Breast epithelium (tissue), 4 donors: ENCODE measurements at regions not wholly inside any gene's neighbourhood (a gene's known extent, or its start where the extent isn't known, plus 50 kb on each side); places are given as distances from the start of the nearest gene placed in this dataset.
"Not testable (repeated sequence)": the region's sequence is repeated elsewhere in the genome, so short reads cannot be mapped to it uniquely, and the experiment has no call there.

ENCODE experiments used
- DNase-seq, 2 donors: peaks; one replicate each; pipeline ENCODE4 v3.0.0-alpha.2; 2019; ENCODE audit warnings: low spot score in 2 of 2
- H3K27ac ChIP-seq, 2 donors: fragments of 200-600 bp; sonication (generic) in 1 of 2; one replicate each; pipeline ENCODE4 v1.5.1; 2016 to 2019; ENCODE audit warnings: mild to moderate bottlenecking in 1 of 2
- H3K27me3 ChIP-seq, 2 donors: fragments of 200-600 bp; sonication (generic) in 1 of 2; one replicate each; pipeline versions ENCODE4 v1.5.1 to v1.6.0; 2017 to 2019; ENCODE audit warnings: control low read depth in 1 of 2, mild to moderate bottlenecking in 1 of 2
- H3K36me3 ChIP-seq: fragments of 200-600 bp; one replicate; pipeline ENCODE4 v1.5.1; 2019
- H3K4me1 ChIP-seq, 2 donors: fragments of 200-600 bp; sonication (generic); one replicate each; pipeline ENCODE4 v1.5.1; 2016 to 2019; ENCODE audit warnings: control low read depth in 1 of 2
- H3K4me3 ChIP-seq, 3 donors: fragments of 200-600 bp; sonication (generic); 1 replicate in 2 of 3; 2 replicates in 1 of 3; pipeline ENCODE4 v1.5.1; 2016 to 2019; ENCODE audit warnings: mild to moderate bottlenecking in 3 of 3, moderate library complexity in 2 of 3
- H3K9me3 ChIP-seq, 2 donors: fragments of 200-600 bp; sonication (generic) in 1 of 2; one replicate each; pipeline ENCODE4 v1.5.1; 2016 to 2019; ENCODE audit warnings: control low read depth in 1 of 2
- CTCF ChIP-seq, 3 donors: fragments of 450-650 bp; IDR thresholded peaks; one replicate each; pipeline ENCODE4 v1.5.1; 2016 to 2017; ENCODE audit warnings: antibody characterized with exemption in 3 of 3, mild to moderate bottlenecking in 3 of 3, moderate library complexity in 3 of 3
- POLR2A ChIP-seq: fragments of 450-650 bp; IDR thresholded peaks from one replicate; pipeline ENCODE4 v1.6.1; 2016; ENCODE audit warnings: antibody characterized with exemption, mild to moderate bottlenecking, moderate library complexity
- POLR2AphosphoS5 ChIP-seq, 3 donors: sonication (generic); formaldehyde crosslinking; IDR thresholded peaks; one replicate each; pipeline ENCODE4 v1.6.1; 2017; ENCODE audit warnings: antibody characterized with exemption in 3 of 3
- intact Hi-C: fragments of 100-400 bp; cut with DNase I; formaldehyde crosslinking; loops from one replicate; pipeline ENCODE4 v1.15.1; 2023; ENCODE audit warnings: low total_unique reads

GRCh38 chr4:97081951-97082350 lies 1061.3 kb downstream of the STPG2 start:
- TF ChIP-seq POLR2A (no peak), CTCF (IDR thresholded peaks at IDR 0.05) (no peak), POLR2AphosphoS5 (IDR thresholded peaks at IDR 0.05) (no peak)
- Histone ChIP-seq H3K4me1 (no peaks in the 10 kb centered on the region), H3K27me3 (no peaks in the 10 kb centered on the region), H3K27ac (no peak overlapping the region), H3K36me3 (no peaks in the 10 kb centered on the region), H3K9me3 (no peaks in the 10 kb centered on the region), H3K4me3 (no peak overlapping the region)
- no peak for DNase-seq
- intact Hi-C loops, result no loop called here

GRCh38 chr4:97097036-97097435 lies 1046.2 kb downstream of the STPG2 start:
- DNase-seq, intact Hi-C loops, H3K27ac ChIP-seq: not testable (repeated sequence)

GRCh38 chr4:97101171-97101570 lies 1042.1 kb downstream of the STPG2 start:
- H3K4me3 ChIP-seq, H3K27ac ChIP-seq, H3K9me3 ChIP-seq, H3K27me3 ChIP-seq, intact Hi-C loops, H3K4me1 ChIP-seq, DNase-seq, H3K36me3 ChIP-seq: not testable (repeated sequence)

More at GRCh38 chr4:97097036-97097435, 1046.2 kb downstream of the STPG2 start:
- not testable (repeated sequence) for H3K27me3 ChIP-seq, H3K9me3 ChIP-seq, H3K4me3 ChIP-seq, H3K36me3 ChIP-seq, H3K4me1 ChIP-seq

- TF ChIP-seq CTCF (IDR thresholded peaks at IDR 0.05) (no peak), POLR2A (no peak), POLR2AphosphoS5 (IDR thresholded peaks at IDR 0.05) (no peak)
- H3K27ac ChIP-seq, result no peak overlapping the region
- intact Hi-C loops, result no loop called here
These were observed 1040.0 kb downstream of the STPG2 start for GRCh38 chr4:97103252-97103651.

GRCh38 chr4:97104006-97104405 lies 1039.3 kb downstream of the STPG2 start:
- intact Hi-C loops, result no loop called here
- H3K4me3 ChIP-seq, result no peak overlapping the region

More at GRCh38 chr4:97103252-97103651, 1040.0 kb downstream of the STPG2 start:
- Histone ChIP-seq H3K9me3 (no peaks in the 10 kb centered on the region), H3K36me3 (no peaks in the 10 kb centered on the region), H3K4me3 (no peak overlapping the region), H3K27me3 (no peaks in the 10 kb centered on the region), H3K4me1 (no peaks in the 10 kb centered on the region)
- DNase-seq, result no peak

GRCh38 chr4:97104666-97105065 lies 1038.6 kb downstream of the STPG2 start:
- Histone ChIP-seq H3K9me3 (no peaks in the 10 kb centered on the region), H3K4me1 (no peaks in the 10 kb centered on the region), H3K4me3 (no peak overlapping the region), H3K36me3 (no peaks in the 10 kb centered on the region), H3K27me3 (no peaks in the 10 kb centered on the region), H3K27ac (no peak overlapping the region)
- no peak for TF ChIP-seq POLR2A
- TF ChIP-seq CTCF (IDR thresholded peaks at IDR 0.05), result no peak
- TF ChIP-seq POLR2AphosphoS5 (IDR thresholded peaks at IDR 0.05), result no peak
- intact Hi-C loops, result no loop called here
- DNase-seq, result no peak

More at GRCh38 chr4:97104006-97104405, 1039.3 kb downstream of the STPG2 start:
- TF ChIP-seq POLR2A, result no peak
- no peak for TF ChIP-seq POLR2AphosphoS5 (IDR thresholded peaks at IDR 0.05)
- Histone ChIP-seq H3K27me3 (no peaks in the 10 kb centered on the region), H3K4me1 (no peaks in the 10 kb centered on the region), H3K27ac (no peak overlapping the region), H3K9me3 (no peaks in the 10 kb centered on the region), H3K36me3 (no peaks in the 10 kb centered on the region)
- DNase-seq, result no peak
